HG02678 (cell line): ENCODE measurements at regions not wholly inside any gene's neighbourhood (a gene's known extent, or its start where the extent isn't known, plus 50 kb on each side); places are given as distances from the start of the nearest gene placed in this dataset.
"Not testable (repeated sequence)": the region's sequence is repeated elsewhere in the genome, so short reads cannot be mapped to it uniquely, and the experiment has no call there.

Experiments used
- ATAC-seq: cut with Tn5 transposase; IDR thresholded peaks from one replicate; pipeline ENCODE4 v1.9.1; 2021; ENCODE audit warnings: mild to moderate bottlenecking, moderate library complexity; ENCODE audit not compliant: unreplicated experiment

DNA sequence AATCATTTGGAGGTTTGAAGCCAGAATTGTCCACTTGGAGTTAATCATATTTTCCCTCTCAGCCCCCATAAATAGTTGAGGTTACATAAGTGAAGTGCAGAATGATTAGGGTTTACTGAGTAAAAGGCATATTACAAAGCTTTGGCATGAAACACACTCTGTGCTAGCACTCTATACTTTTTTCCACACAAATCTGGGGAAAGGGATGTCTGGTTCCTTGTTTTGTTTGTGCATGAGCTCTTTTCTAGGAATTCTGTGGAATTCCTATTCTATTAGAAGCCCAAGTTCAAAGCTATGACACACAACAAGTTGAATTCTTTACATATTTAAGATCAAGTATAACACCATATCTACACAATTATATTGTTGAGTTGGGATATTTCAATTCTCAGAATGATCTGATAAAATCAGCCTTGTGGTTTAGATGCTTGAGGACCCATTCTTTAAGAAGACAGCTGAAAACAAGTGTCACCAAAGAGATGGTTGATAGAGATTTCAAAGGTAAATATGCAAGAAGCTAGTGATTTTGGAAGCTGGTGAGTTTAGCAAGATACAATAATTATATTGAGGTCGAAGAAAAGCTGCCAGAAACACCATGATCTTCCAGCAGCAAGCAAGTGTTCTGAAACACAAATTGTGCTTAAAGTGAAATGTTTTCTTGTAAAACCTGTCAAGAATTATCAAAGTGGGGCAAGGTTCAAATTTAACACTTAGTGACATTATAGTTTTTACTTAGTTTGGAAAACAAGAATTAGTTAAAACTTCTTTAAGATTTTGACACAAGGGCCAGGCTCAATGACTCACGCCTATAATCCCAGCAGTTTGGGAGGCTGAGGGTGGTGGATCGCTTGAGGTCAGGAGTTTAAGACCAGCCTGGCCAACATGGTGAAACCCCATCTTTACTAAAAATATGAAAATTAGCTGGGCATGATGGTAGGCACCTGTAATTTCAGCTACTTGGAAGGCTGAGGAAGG, 122.6 kb downstream of the INHBA start:
- no peak for ATAC-seq

DNA sequence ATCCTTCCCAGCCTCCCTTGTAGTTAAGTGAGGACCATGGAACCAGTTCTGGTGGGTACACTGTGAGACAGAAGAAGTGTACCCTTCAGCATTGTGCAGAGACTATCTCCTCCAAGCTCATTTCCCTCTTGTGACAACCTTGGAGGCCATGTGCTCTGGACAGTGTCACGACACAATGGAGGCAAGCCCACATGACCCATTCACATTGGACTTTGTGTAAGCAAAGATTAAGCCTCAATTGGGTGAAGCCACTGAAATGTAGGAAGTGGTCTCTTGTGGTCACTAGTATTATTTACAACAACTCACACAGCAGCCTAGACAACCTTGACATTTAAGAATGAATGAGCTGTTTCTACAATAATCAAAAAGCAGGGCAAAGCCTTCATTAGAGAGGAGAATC, 124.2 kb downstream of the INHBA start:
- ATAC-seq: no peak

DNA sequence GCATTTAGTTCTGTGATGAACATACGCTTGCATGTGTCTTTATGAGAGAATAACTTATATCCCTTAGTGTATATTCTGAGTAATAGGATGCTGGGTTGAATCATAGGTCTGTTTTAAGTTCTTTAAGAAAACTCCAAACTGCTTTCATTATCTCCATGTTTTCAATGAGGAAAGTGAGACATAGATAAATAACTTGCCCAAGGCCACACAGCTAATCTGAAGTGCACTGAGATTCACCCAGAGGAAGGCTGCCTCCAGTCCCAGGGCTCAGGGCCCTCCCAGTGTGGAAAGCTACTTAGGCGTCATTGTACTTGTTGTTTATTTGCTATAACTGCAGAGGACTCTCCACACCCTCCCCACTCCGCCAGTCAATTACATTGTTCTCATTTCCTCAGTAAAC, 126.7 kb downstream of the INHBA start:
- no peak for ATAC-seq

DNA sequence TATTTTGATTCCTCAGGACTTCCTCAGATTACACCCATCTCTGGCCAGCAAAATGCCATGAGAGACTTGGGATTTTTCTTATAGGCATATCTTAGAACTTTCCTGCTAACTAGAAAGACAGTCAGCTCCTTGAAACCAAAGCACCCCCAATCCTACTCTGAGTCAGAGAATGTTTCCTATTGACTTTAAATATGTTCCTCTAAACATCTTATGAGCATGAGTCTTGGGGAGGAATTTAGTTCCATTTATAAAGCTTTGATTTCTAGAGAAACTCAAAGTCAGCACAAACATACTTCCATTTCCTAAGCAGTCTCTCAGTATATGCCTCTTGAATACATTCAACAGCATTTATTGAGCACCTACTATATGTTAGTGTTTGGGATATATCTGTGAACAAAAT, 128.5 kb downstream of the INHBA start:
- ATAC-seq: no peak

DNA sequence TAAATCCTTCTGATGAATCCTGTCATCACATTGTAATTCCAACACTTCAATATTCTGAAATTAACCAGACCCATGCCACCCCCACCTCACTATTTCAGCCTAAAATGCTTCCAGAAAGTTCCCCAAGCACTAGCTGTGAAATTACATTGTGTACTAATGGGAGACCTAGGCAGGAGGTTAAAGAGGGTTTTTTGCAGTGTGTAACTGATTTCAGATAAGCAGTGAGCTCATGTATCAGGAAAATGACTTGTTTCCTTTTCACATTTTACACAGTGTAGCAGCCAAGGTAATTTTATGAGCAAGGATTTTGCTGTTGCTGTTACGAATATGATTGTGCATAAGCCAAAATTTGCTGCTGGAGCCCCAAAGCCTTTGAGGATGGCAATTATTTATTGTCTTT, 129.0 kb downstream of the INHBA start:
- ATAC-seq: no peak

DNA sequence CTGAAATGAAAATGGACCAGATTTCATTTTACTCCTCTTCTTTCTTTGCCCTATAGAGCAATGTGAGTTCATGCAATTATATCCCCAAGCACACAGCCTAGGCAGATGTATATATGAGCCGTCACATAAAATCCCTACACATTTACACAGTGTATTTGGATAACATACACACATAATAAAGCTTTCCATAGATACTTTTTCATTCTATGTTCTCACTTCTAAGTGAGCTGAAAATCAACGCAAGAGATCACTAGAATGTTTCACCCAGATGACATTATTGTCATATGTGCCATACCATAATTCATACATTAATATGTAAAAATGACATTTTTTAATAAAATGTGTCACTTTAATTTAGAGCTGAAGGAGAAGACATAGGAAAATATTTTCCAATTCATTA, 129.4 kb downstream of the INHBA start:
- ATAC-seq: no peak

DNA sequence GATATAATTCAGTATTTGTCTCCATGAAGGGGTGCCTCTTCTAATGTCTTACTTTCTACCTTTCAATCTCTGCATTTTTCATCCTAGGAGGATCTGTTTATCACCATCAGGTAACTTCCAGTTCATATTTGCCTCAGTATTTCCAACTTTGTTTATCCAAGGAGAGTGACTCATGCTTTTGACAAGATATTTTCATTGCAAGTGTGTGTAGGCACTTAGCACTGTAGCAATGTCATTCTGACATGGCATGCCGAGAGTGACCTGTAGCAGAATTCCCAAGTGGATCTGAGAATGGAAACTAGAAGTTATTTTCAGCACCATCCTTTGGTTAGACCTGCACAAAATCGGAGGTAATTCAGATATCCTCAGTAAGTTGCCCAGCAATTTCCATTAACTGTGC, 129.9 kb downstream of the INHBA start:
- ATAC-seq: no peak

DNA sequence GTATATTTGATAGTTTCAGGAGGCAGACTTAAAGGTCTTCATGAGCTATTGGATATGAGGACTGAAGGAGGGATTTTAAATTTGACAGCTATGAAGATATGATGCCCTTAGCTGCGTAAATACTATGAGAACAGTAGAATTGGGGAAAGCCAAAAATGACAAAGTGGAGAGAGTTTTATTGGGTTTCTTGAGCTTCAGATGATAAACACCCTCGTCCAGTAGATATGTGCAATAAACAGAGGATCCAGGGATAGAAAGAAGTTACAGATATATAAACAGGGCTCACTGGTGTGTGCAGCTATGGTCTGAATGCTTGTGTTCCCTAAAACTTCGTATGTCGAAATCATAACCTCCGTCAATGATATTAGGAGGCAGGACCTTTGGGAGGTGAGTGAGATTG, 131.3 kb downstream of the INHBA start:
- ATAC-seq: no peak

DNA sequence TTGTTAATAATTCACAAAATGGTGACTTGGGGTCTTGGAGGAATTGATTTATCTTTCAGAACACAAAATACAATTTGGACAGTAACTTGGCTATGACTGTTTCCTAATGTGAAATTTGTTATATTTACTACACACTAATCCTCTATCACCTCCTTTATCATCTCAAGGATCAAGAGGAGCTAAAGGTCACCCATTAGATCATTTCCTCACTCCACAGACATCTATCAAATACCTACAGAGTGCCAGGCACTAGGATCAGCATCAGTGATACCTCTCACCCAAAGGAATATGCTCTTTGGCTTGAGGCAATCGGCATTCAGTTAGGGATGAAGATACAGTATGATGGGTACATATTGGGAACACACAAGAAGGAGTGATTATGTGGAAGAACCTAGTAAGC, 132.1 kb downstream of the INHBA start:
- ATAC-seq: no peak

DNA sequence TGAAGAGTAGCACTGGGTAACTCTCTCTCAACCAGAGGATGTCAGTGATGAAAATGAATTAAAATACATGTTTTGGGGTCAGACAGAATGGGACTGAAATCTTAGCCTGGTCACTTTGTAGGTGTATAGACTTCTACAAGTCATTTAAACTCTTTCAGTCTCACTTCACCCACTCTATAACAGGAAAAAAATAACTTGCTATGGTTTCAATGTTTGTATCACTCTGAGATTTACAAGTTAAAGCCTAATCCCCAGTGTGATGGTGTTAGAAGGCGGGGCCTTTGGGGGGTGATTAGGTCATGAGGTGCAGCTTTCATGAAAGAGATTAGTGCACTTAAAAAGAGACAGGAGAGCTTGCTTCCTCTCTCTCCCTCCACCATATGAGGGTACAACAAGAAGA, 134.8 kb downstream of the INHBA start:
- ATAC-seq: peak; percentile 60

DNA sequence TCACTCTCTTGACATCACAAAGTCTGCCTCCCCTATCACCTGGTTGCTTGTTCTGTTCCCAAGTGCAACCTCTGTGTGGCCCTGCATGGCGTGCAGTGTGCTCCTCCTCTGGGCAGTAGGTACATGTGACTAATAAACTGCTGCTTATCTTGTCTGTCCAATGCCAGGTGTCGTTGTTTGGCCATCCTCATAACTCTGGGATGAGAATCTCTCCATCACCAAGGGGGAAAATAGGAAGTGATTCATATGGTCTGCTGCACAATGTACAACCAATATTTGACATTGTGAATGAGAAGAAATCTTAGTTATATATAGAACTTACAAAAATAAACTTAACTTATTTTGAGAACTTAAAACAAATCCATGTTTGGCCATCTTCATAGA, 135.2 kb downstream of the INHBA start:
- ATAC-seq: no peak

DNA sequence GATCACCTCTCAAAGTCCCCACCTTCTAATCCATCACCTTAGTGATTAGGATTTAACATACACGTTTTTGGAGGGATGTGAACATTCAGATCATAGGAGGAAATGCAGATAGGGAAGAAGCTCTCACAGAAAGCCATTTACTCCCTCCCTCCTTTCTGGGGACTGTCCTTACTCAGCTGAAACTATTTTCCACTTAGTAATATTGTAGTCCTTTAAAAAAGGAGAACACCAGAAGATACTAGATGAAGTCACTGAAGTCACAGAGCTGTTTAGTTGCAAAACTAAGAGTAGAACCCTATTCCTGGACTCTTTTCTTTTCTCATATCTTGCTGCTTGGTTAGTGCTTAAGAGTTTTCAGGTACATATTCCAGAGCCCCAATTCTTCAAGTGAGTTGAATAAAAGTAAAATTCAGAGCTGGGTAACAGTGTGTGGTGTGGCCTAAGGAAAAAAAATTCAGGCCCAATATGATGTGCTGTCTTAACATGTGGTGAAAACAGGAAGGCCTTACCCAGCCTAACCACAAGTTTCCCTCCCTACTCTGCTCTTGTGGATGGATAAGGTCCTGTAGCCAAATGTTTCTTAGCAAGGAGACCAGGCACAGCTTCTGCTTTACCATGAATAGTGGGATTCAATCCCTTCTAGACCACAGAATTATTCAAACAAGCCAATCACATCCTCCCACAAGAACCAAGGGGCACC, 135.7 kb downstream of the INHBA start:
- no peak for ATAC-seq

DNA sequence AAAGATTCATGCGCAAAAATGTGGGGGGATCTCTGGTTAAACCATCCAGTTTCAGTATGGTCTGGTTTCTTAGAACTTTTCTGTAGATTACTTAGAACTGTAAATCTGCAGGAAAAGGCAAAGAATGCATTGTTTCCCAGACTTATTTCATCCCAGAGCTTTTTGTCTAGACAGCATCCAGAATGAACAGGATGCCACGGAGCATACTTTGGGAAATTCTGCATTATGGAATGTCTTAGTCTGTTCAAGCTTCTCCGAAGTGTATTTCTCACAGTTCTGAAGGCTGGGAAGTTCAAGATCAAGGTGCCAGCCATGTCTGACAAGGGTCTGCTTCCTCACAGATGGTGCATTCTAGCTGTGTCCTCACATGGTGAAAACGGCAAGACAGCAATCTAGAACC, 136.3 kb downstream of the INHBA start:
- no peak for ATAC-seq

DNA sequence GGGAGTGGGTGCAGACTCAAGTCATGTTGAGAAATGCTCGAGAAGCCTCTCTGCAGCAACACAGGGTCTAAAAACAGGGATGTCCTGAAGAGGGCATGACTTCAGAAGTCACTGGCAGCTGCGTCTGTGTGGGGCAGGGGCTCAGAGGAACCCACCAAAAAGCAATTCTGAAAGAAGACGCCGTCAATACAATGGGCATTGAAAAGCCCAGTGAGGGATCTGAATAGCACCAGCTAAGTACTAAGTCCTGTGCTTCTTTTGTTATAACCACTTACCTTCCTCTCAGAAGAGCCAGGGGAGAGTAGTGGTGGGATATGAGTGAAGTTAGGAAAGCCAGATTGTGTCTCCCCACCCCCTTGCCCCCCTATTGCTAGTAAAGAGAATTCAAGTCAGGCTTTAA, 137.2 kb downstream of the INHBA start:
- no peak for ATAC-seq

DNA sequence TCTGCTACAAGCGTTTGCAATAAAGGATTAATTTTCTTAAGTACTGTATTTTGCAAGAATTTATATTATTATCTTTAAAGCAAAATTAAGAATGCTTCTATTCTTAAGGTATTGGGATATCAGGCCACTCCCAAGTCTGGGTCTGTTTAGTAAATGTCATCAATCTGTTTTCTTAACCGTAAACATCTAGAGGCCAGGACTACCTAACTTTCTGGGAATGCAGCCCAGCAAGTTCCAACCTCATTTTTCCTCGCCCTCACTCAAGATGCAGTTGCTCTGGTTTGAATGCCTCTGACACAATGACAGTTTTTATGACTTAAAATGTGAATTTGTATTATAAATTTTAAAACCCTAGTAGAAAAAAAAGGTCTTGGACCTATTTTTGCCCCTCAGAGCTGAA, 143.5 kb downstream of the INHBA start:
- no peak for ATAC-seq

DNA sequence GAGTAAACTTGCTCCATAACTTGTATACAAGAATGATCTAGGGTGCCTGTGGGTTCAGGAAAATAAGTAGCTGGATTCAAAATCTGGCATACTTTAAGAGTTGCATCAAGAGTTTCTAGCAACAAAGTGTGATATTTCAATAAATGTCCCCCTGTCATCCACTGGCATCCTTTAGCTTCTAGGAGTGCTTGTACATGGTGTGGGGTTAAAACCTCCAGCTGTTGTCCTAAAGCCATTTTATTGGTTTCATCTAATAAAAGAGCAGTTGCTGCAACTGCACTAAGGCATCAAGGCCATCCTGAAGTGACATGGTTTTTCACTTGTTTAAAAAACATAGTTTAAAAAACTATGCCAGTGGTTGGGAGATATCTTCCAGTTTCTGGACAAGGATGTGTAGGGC, 148.4 kb downstream of the INHBA start:
- no peak for ATAC-seq

DNA sequence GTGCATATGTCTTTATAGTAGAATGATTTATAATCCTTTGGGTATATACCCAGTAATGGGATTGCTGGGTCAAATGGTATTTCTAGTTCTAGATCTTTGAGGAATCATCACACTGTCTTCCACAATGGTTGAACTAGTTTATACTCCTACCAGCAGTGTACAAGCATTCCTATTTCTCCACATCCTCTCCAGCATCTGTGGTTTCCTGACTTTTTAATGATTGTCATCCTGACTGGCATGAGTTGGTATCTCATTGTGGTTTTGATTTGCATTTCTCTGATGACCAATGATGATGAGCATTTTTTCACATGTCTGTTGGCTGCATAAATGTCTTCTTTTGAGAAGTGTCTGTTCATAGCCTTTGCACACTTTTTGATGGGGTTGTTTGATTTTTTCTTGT, 152.8 kb downstream of the INHBA start:
- ATAC-seq: not testable (repeated sequence)

DNA sequence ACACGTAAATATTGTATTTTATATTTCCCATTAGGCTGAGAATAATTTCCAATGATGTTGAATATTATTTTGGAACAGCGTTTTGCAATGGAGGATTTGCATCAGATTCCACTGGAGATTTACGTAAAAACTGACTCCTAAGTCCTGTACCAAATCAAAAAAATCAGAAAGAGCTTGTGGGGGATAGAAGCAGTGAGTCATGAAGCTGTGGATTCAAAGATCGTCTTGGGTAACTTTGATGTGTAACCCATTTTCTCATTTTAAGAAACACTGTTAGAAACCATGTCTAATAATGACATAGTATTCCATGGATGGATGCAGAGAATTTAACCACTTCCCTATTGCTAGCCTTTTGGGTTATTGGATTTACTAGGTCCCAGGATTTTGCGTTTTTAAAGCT, 158.6 kb downstream of the INHBA start:
- no peak for ATAC-seq

DNA sequence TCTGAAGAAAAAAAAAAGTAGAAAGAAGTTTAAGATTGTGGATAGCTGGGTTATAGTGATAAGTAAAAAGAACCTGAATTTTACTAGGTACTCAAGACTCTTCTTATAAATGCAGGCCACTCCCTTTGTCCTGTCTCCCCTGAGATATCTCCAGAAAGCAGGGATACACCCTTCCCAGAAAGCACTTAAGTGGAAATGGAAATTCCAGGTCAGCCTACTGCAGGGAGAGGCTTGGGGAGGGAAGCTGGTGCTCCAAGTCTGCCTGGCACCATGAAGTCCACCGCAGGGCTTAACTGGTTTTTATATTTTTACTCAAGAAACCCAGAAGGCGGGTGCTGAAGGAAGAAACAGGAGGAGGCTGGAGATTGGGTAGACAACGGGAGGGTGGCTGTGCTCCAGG, 162.3 kb downstream of the INHBA start:
- ATAC-seq: no peak

DNA sequence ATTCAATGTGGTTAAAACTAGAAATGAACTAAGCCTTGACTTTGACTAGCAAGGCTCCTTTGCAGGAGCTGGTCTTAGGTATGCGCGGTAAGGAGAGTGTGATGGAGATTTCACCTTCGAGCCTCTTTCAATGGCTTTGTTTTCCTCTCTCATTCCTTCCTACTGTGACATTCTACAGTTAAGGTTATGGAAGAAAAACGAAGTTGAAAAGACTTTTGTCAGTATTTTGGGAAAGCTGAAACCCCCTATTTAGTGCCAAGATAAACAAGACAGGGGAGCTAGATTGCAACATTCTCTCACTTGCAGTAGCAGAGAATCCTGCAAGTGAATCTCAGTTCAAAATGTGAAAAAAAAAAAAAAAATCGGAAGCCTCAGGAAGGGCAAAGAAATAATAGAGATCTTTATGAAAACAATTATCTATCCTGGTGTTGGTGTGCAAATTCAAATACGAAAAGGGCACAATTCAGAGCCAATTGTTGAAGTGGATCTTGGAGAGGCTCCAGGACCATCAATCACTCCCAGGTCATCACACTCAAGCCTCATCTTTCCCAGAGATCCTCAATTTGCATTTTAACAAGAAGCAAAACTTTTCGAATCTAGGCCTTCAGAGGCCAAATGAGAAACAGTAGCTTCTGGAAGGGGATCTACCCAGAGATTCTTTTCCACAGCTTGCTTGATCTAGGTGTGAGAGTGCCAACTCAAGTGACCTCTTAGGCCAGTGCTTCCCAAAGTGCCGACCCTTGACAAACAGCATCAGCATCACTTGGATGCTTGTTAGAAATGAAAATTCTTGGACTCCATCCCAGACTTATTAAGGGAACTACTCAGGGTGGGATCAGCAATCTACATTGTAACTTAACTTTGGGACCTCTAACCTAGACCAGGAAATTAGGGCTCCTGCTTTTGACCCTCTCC, 163.8 kb downstream of the INHBA start:
- no peak for ATAC-seq
